ENCODE measurements at regions not wholly inside any gene's neighbourhood (a gene's known extent, or its start where the extent isn't known, plus 50 kb on each side); places are given as distances from the start of the nearest gene placed in this dataset.
A peak's percentile ranks its signal among the peaks of the same experiment; 100 is the strongest.
"Not testable (repeated sequence)": the region's sequence is repeated elsewhere in the genome, so short reads cannot be mapped to it uniquely, and the experiment has no call there.

- DNase-seq: no peak
These were observed 111.7 kb upstream of the KLHL14 start for GRCh38 chr18:32884543-32884942.

GRCh38 chr18:32881009-32881408 lies 108.2 kb upstream of the KLHL14 start:
- DNase-seq: no peak

GRCh38 chr18:32879497-32879896 lies 106.7 kb upstream of the KLHL14 start:
- peak; percentile 55 for DNase-seq

- no peak for DNase-seq
These were observed 105.6 kb upstream of the KLHL14 start for GRCh38 chr18:32878436-32878835.

- DNase-seq: peak; percentile 26
These were observed 104.5 kb upstream of the KLHL14 start for GRCh38 chr18:32877371-32877770.

GRCh38 chr18:32875625-32876024 lies 102.8 kb upstream of the KLHL14 start:
- no peak for DNase-seq

- no peak for DNase-seq
These were observed 99.0 kb upstream of the KLHL14 start for GRCh38 chr18:32871786-32872185.

GRCh38 chr18:32870611-32871010 lies 97.8 kb upstream of the KLHL14 start:
- DNase-seq: no peak

- no peak for DNase-seq
These were observed 95.6 kb upstream of the KLHL14 start for GRCh38 chr18:32868406-32868805.

- DNase-seq: no peak
These were observed 95.1 kb upstream of the KLHL14 start for GRCh38 chr18:32867936-32868335.

- no peak for DNase-seq
These were observed 94.5 kb upstream of the KLHL14 start for GRCh38 chr18:32867330-32867729.

- not testable (repeated sequence) for DNase-seq
These were observed 89.2 kb upstream of the KLHL14 start for GRCh38 chr18:32862031-32862430.

GRCh38 chr18:32851936-32852335 lies 79.1 kb upstream of the KLHL14 start:
- DNase-seq: no peak

GRCh38 chr18:32848826-32849225 lies 76.0 kb upstream of the KLHL14 start:
- no peak for DNase-seq

GRCh38 chr18:32847691-32848090 lies 74.9 kb upstream of the KLHL14 start:
- peak; percentile 61 for DNase-seq

- no peak for DNase-seq
These were observed 74.1 kb upstream of the KLHL14 start for GRCh38 chr18:32846896-32847295.

GRCh38 chr18:32840962-32841361 lies 68.1 kb upstream of the KLHL14 start:
- DNase-seq: no peak

GRCh38 chr18:32835951-32836350 lies 63.1 kb upstream of the KLHL14 start:
- no peak for DNase-seq

- DNase-seq: no peak
These were observed 59.0 kb upstream of the KLHL14 start for GRCh38 chr18:32831781-32832180.

GRCh38 chr18:32823226-32823625 lies 50.4 kb upstream of the KLHL14 start:
- DNase-seq: no peak
